Smooth muscle cell (in vitro differentiated cells): ENCODE measurements at regions not wholly inside any gene's neighbourhood (a gene's known extent, or its start where the extent isn't known, plus 50 kb on each side); places are given as distances from the start of the nearest gene placed in this dataset. TPM values are rescaled to one million over a fixed set of nuclear protein-coding genes. Genes with fewer than 3 reads are reported as not detected.
"Not testable (repeated sequence)": the region's sequence is repeated elsewhere in the genome, so short reads cannot be mapped to it uniquely, and the experiment has no call there.

Experiments
- DNase-seq: peaks from one replicate; lab custom pipeline; 2025; ENCODE audit not compliant: unreplicated experiment; lab: John Stamatoyannopoulos, UW
- H2AFZ ChIP-seq: fragments of 200-600 bp; sonication (generic); 2 replicates; pipeline ENCODE4 v1.6.0; 2016; ENCODE audit warnings: antibody characterized with exemption, low read depth, mild to moderate bottlenecking
- H3F3A ChIP-seq: fragments of 200-600 bp; sonication (generic); 2 replicates; pipeline ENCODE4 v1.6.0; 2017; ENCODE audit warnings: antibody characterized with exemption, low read depth
- H3K27ac ChIP-seq: fragments of 200-600 bp; sonication (generic); 2 replicates; pipeline ENCODE4 v1.5.1; 2016; ENCODE audit warnings: low read depth, mild to moderate bottlenecking
- H3K27me3 ChIP-seq: fragments of 200-600 bp; sonication (generic); 2 replicates; pipeline ENCODE4 v1.6.1; 2016; ENCODE audit warnings: low read depth, mild to moderate bottlenecking
- H3K36me3 ChIP-seq: fragments of 200-600 bp; sonication (generic); 2 replicates; pipeline ENCODE4 v1.5.1; 2016; ENCODE audit warnings: low read depth
- H3K4me1 ChIP-seq: fragments of 200-600 bp; sonication (generic); 2 replicates; pipeline ENCODE4 v1.5.1; 2016; ENCODE audit warnings: low read depth
- H3K4me2 ChIP-seq: fragments of 200-600 bp; sonication (generic); 2 replicates; pipeline ENCODE4 v1.6.0; 2016; ENCODE audit warnings: mild to moderate bottlenecking
- H3K4me3 ChIP-seq: fragments of 200-600 bp; sonication (generic); 2 replicates; pipeline ENCODE4 v1.5.1; 2016; ENCODE audit warnings: mild to moderate bottlenecking
- H3K79me2 ChIP-seq: fragments of 200-600 bp; sonication (generic); 2 replicates; pipeline ENCODE4 v1.6.0; 2016; ENCODE audit warnings: low read depth, mild to moderate bottlenecking
- H3K9ac ChIP-seq: fragments of 200-600 bp; sonication (generic); 2 replicates; pipeline ENCODE4 v1.6.0; 2016; ENCODE audit warnings: low read depth
- H3K9me3 ChIP-seq: fragments of 200-600 bp; sonication (generic); replicated peaks from 2 replicates; pipeline ENCODE4 v1.5.1; 2016; ENCODE audit warnings: low read depth
- H4K20me1 ChIP-seq: fragments of 200-600 bp; sonication (generic); 2 replicates; pipeline ENCODE4 v1.6.0; 2016; ENCODE audit warnings: low read depth
- CTCF ChIP-seq: fragments of 200-600 bp; sonication (generic); IDR thresholded peaks from 2 replicates; pipeline ENCODE4 v1.5.1; 2017; ENCODE audit warnings: borderline replicate concordance, mild to moderate bottlenecking, antibody characterized with exemption; ENCODE audit not compliant: insufficient read depth, poor library complexity, severe bottlenecking
- WGBS: methylation state at CpG from one replicate; pipeline ENCODE4 v1.1.7; 2016; ENCODE audit warnings: low lambda C conversion rate; 5-methylcytosine and 5-hydroxymethylcytosine counted together
- small RNA-seq: library from RNA; depleted of rRNA; stranded (forward); fragments of <200 nt; gene quantifications from one replicate; pipeline ENCODE3, GENCODE V24; 2014

DNA sequence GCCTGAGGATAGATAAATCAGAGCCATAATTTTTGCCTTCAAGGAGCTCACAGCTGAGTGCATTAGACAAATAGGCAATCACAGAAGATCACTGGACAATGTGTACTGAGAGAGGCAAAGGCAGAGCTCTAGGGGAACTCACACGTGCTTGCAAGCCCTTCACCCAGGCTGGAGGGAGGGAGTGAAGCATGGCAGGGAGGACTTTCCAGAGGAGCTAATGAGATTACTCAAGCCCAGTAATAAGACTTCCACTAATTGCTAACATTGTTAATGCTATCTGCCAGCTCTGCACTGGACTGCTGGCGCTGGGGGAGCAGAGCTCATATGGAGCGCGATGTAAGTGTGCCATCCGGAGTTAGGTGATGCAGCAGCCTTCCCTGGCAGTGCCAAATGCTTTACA is 408.4 kb downstream of the NTRK2 start:
- Histone ChIP-seq H2AFZ (no peak overlapping the region), H3K9me3 (no peaks in the 10 kb centered on the region), H3K4me1 (no peaks in the 10 kb centered on the region), H3K36me3 (no peaks in the 10 kb centered on the region), H3K27me3 (peaks cover 9% of the 10 kb centered on the region), H3K4me3 (no peak overlapping the region), H3F3A (no peaks in the 10 kb centered on the region), H3K27ac (no peak overlapping the region), H3K4me2 (no peak overlapping the region), H3K9ac (no peak overlapping the region), H3K79me2 (no peaks in the 10 kb centered on the region), H4K20me1 (no peaks in the 10 kb centered on the region)
- WGBS: 91% methylated on average over 5 of the region's 5 CpGs
- no peak for TF ChIP-seq CTCF
- DNase-seq: no peak

- H3K79me2 ChIP-seq, DNase-seq, H3K36me3 ChIP-seq, H3K4me3 ChIP-seq, H3K27ac ChIP-seq, H3K9me3 ChIP-seq, H3K27me3 ChIP-seq, H3K4me1 ChIP-seq, H4K20me1 ChIP-seq, H3F3A ChIP-seq, H3K9ac ChIP-seq, H3K4me2 ChIP-seq, H2AFZ ChIP-seq: not testable (repeated sequence)
- WGBS: 13% methylated on average over 14 of the region's 23 CpGs
These were observed 407.6 kb downstream of the NTRK2 start for GRCh38 chr9:85077146-85077545.

Small RNAs in the stretch of these regions (small RNA-seq; reads per million reads assigned to genes)
- gene UBE2V1P10: not detected
